T-helper 17 cell (primary cell): ENCODE measurements at regions not wholly inside any gene's neighbourhood (a gene's known extent, or its start where the extent isn't known, plus 50 kb on each side); places are given as distances from the start of the nearest gene placed in this dataset.

Experiments used
- ATAC-seq: fragments of 150-1000 bp; cut with Tn5 transposase; 2 replicates; pipeline ENCODE4 v1.10.0; 2021; ENCODE audit warnings: mild to moderate bottlenecking, moderate library complexity
- DNase-seq, 3 donors: peaks; one replicate each; pipeline versions ENCODE4 v3.0.0 to v3.0.0-alpha.2; 2020 to 2021
- H3K9me3 ChIP-seq: one replicate; pipeline ENCODE4 v1.7.0; 2013; ENCODE audit warnings: low read length, mild to moderate bottlenecking; ENCODE audit not compliant: control insufficient read depth, poor library complexity, severe bottlenecking
- H3K27ac Mint-ChIP-seq: one replicate; pipeline ENCODE4 v1.8.0; 2022; ENCODE audit warnings: mild to moderate bottlenecking, moderate library complexity, mixed read lengths
- H3K27me3 Mint-ChIP-seq: one replicate; pipeline ENCODE4 v1.8.0; 2022; ENCODE audit warnings: mixed read lengths
- H3K36me3 Mint-ChIP-seq: one replicate; pipeline ENCODE4 v1.8.0; 2022; ENCODE audit warnings: low read depth, mixed read lengths
- H3K4me1 Mint-ChIP-seq: one replicate; pipeline ENCODE4 v1.8.0; 2022; ENCODE audit warnings: mild to moderate bottlenecking, mixed read lengths
- H3K4me3 Mint-ChIP-seq: one replicate; pipeline ENCODE4 v1.8.0; 2022; ENCODE audit warnings: mild to moderate bottlenecking, moderate library complexity, mixed read lengths

GRCh38 chr6:12661432-12662089 is 55.0 kb upstream of the PHACTR1 start:
- Mint-ChIP-seq H3K4me3 (no peak overlapping the region), H3K4me1 (no peaks in the 10 kb centered on the region)

More at GRCh38 chr6:12661432-12662089, 55.0 kb upstream of the PHACTR1 start:
- H3K36me3 Mint-ChIP-seq, result peaks cover 3% of the 10 kb centered on the region
- peaks cover 14% of the 10 kb centered on the region for H3K27me3 Mint-ChIP-seq
- no peak for DNase-seq
- no peaks in the 10 kb centered on the region for H3K9me3 ChIP-seq
- no peak for ATAC-seq
- H3K27ac Mint-ChIP-seq, result no peak overlapping the region
